H1 (cell line): ENCODE measurements at regions not wholly inside any gene's neighbourhood (a gene's known extent, or its start where the extent isn't known, plus 50 kb on each side); places are given as distances from the start of the nearest gene placed in this dataset.

Source experiments
- CTCF ChIA-PET: fragments of 300-600 bp; sonication (Branson Sonifier 250); formaldehyde crosslinking; loops from one replicate; lab custom pipeline; 2021; ENCODE audit not compliant: partially characterized antibody; lab: Charles Lee
- POLR2A ChIA-PET: fragments of 300-600 bp; sonication (Branson Sonifier 250); formaldehyde crosslinking; loops from one replicate; lab custom pipeline; 2021; ENCODE audit warnings: inconsistent platforms; ENCODE audit not compliant: partially characterized antibody; lab: Charles Lee
- DNase-seq, 2 experiments: peaks; one replicate each; pipeline versions ENCODE4 v3.0.0 to v3.0.0-alpha.2; 2010 to 2022; ENCODE audit warnings: low spot score in 2 of 2, low read depth in 1 of 2, mixed read lengths in 1 of 2
- FAIRE-seq: peaks from 2 replicates; lab custom pipeline; 2011; peaks lifted over from hg19 to GRCh38; lab: Jason Lieb, UNC
- H2AFZ ChIP-seq: 2 replicates; pipeline ENCODE4 v1.8.1; 2012; ENCODE audit warnings: low read length, inconsistent platforms
- H2AK5ac ChIP-seq: 2 replicates; pipeline ENCODE4 v1.6.1; 2013; ENCODE audit warnings: low read depth, low read length
- H2BK120ac ChIP-seq: replicated peaks from 2 replicates; pipeline ENCODE3; 2013; ENCODE audit warnings: low read depth, low read length, inconsistent platforms
- H2BK12ac ChIP-seq: 2 replicates; pipeline ENCODE4 v1.6.1; 2013; ENCODE audit warnings: low read depth, low read length
- H2BK15ac ChIP-seq: 2 replicates; pipeline ENCODE4 v1.6.1; 2013; ENCODE audit warnings: low read length
- H2BK20ac ChIP-seq: 2 replicates; pipeline ENCODE4 v1.6.1; 2013; ENCODE audit warnings: low read length
- H2BK5ac ChIP-seq: 2 replicates; pipeline ENCODE4 v1.6.1; 2013; ENCODE audit warnings: low read depth, low read length
- H3K14ac ChIP-seq: 2 replicates; pipeline ENCODE4 v1.6.1; 2013; ENCODE audit warnings: inconsistent platforms; ENCODE audit not compliant: insufficient read length
- H3K18ac ChIP-seq: 2 replicates; pipeline ENCODE4 v1.6.1; 2013; ENCODE audit warnings: low read length; ENCODE audit errors: extremely low read depth
- H3K23ac ChIP-seq: 2 replicates; pipeline ENCODE4 v1.6.1; 2013; ENCODE audit warnings: inconsistent platforms; ENCODE audit not compliant: insufficient read length
- H3K23me2 ChIP-seq: 2 replicates; pipeline ENCODE4 v1.6.1; 2013; ENCODE audit warnings: low read depth, low read length
- H3K27ac ChIP-seq: 2 replicates; pipeline ENCODE4 v1.6.1; 2011; ENCODE audit warnings: low read depth, low read length, inconsistent platforms
- H3K27me3 ChIP-seq, 4 experiments: replicated peaks in 1 of 4; 1 replicate in 1 of 4; 2 replicates in 3 of 4; pipeline versions ENCODE4 v1.6.1 to v1.8.1; 2011 to 2013; ENCODE audit warnings: low read length in 3 of 4, mild to moderate bottlenecking in 3 of 4, inconsistent platforms in 2 of 4, mixed read lengths in 2 of 4, moderate library complexity in 1 of 4; ENCODE audit not compliant: control insufficient read depth in 3 of 4, insufficient read depth in 3 of 4; ENCODE audit errors: extremely low read depth in 1 of 4
- H3K36me3 ChIP-seq, 4 experiments: 2 replicates each; pipeline versions ENCODE4 v1.6.1 to v1.8.1; 2011 to 2013; ENCODE audit warnings: mild to moderate bottlenecking in 4 of 4, low read length in 3 of 4, moderate library complexity in 2 of 4, control low read depth in 1 of 4, inconsistent platforms in 1 of 4; ENCODE audit not compliant: insufficient read depth in 4 of 4, control insufficient read depth in 2 of 4
- H3K4ac ChIP-seq: replicated peaks from 2 replicates; pipeline ENCODE3; 2013; ENCODE audit warnings: low read length, low read depth, mixed read lengths, inconsistent platforms; ENCODE audit not compliant: insufficient read length
- H3K4me1 ChIP-seq, 4 experiments: replicated peaks in 1 of 4; 1 replicate in 1 of 4; 2 replicates in 3 of 4; pipeline versions ENCODE4 v1.6.1 to v1.8.1; 2011 to 2013; ENCODE audit warnings: low read length in 3 of 4, inconsistent platforms in 2 of 4, mixed read lengths in 1 of 4; ENCODE audit not compliant: insufficient read depth in 4 of 4, control insufficient read depth in 3 of 4
- H3K4me2 ChIP-seq, 2 experiments: 2 replicates each; pipeline versions ENCODE4 v1.6.1 to v1.8.1; 2011 to 2013; ENCODE audit warnings: low read depth in 2 of 2, low read length in 2 of 2, control low read depth in 1 of 2, inconsistent platforms in 1 of 2, mild to moderate bottlenecking in 1 of 2; ENCODE audit not compliant: insufficient read depth in 1 of 2
- H3K4me3 ChIP-seq, 4 experiments: fragments of 200-600, 300-600 bp in 1 of 4; sonication (generic), shearing (Covaris generic), sonication (Bioruptor Twin) in 1 of 4; 2 replicates each; pipeline versions ENCODE4 v1.5.1 to v1.8.1; 2011 to 2016; ENCODE audit warnings: low read length in 4 of 4, low read depth in 3 of 4, control low read depth in 2 of 4, inconsistent platforms in 2 of 4, mild to moderate bottlenecking in 2 of 4, mixed read lengths in 1 of 4, moderate library complexity in 1 of 4; ENCODE audit not compliant: insufficient read depth in 2 of 4; ENCODE audit errors: extremely low read depth in 1 of 4
- H3K56ac ChIP-seq: replicated peaks from 2 replicates; pipeline ENCODE3; 2013; ENCODE audit warnings: low read depth, mild to moderate bottlenecking, mixed read lengths, low read length, inconsistent platforms; ENCODE audit not compliant: insufficient read length
- H3K79me1 ChIP-seq: 2 replicates; pipeline ENCODE4 v1.6.1; 2013; ENCODE audit warnings: low read depth, low read length, control low read depth
- H3K79me2 ChIP-seq, 2 experiments: 2 replicates each; pipeline versions ENCODE4 v1.6.1 to v1.8.1; 2012 to 2013; ENCODE audit warnings: low read length in 2 of 2, mild to moderate bottlenecking in 2 of 2, inconsistent platforms in 1 of 2; ENCODE audit not compliant: insufficient read depth in 2 of 2, control insufficient read depth in 1 of 2
- H3K9ac ChIP-seq, 4 experiments: replicated peaks in 1 of 4; 1 replicate in 1 of 4; 2 replicates in 3 of 4; pipeline versions ENCODE4 v1.6.1 to v1.8.1; 2011 to 2013; ENCODE audit warnings: low read depth in 3 of 4, low read length in 3 of 4, control low read depth in 2 of 4, mild to moderate bottlenecking in 2 of 4, moderate library complexity in 2 of 4, inconsistent platforms in 1 of 4; ENCODE audit errors: extremely low read depth in 1 of 4
- H3K9me3 ChIP-seq, 2 experiments: 2 replicates each; pipeline versions ENCODE4 v1.6.1 to v1.8.1; 2012 to 2013; ENCODE audit warnings: mild to moderate bottlenecking in 2 of 2, moderate library complexity in 2 of 2, control low read depth in 1 of 2, inconsistent platforms in 1 of 2, low read depth in 1 of 2, low read length in 1 of 2, mixed read lengths in 1 of 2; ENCODE audit not compliant: insufficient read depth in 2 of 2
- H4K20me1 ChIP-seq, 2 experiments: replicated peaks in 1 of 2; 2 replicates each; pipeline versions ENCODE3 to v1.8.1; 2011 to 2013; ENCODE audit warnings: inconsistent platforms in 2 of 2, low read length in 2 of 2, mild to moderate bottlenecking in 1 of 2; ENCODE audit not compliant: insufficient read depth in 2 of 2, control insufficient read depth in 1 of 2
- H4K5ac ChIP-seq: 2 replicates; pipeline ENCODE4 v1.6.1; 2013; ENCODE audit warnings: low read length, low read depth, mixed read lengths, inconsistent platforms; ENCODE audit not compliant: insufficient read length
- H4K8ac ChIP-seq: 2 replicates; pipeline ENCODE4 v1.8.0; 2013; ENCODE audit warnings: mild to moderate bottlenecking, moderate library complexity, low read length, inconsistent platforms; ENCODE audit not compliant: insufficient read depth; ENCODE audit errors: extremely low read depth
- H4K91ac ChIP-seq: replicated peaks from 2 replicates; pipeline ENCODE3; 2013; ENCODE audit warnings: low read length, mixed read lengths, inconsistent platforms; ENCODE audit not compliant: insufficient read length
- BACH1 ChIP-seq: IDR thresholded peaks from 2 replicates; pipeline ENCODE4 v1.6.1; 2012; ENCODE audit warnings: low read length, improper control_type of control experiment
- HDAC2 ChIP-seq, 2 experiments: fragments of 300-600 bp in 1 of 2; sonication (generic) in 1 of 2; IDR thresholded peaks; 2 replicates each; pipeline ENCODE4 v1.6.1; 2011 to 2012; ENCODE audit warnings: low read depth in 2 of 2, low read length in 2 of 2, mild to moderate bottlenecking in 2 of 2, moderate library complexity in 2 of 2, borderline replicate concordance in 1 of 2, inconsistent platforms in 1 of 2
- JUND ChIP-seq: IDR thresholded peaks from 2 replicates; pipeline ENCODE4 v1.6.1; 2011; ENCODE audit warnings: mild to moderate bottlenecking, improper control_type of control experiment, low read length
- POLR2AphosphoS5 ChIP-seq: IDR thresholded peaks from 2 replicates; pipeline ENCODE4 v1.6.1; 2011; ENCODE audit warnings: low read depth, low read length
- TCF12 ChIP-seq: IDR thresholded peaks from 2 replicates; pipeline ENCODE4 v1.6.1; 2011; ENCODE audit warnings: low read depth, mild to moderate bottlenecking, low read length
- WGBS, 2 experiments: shearing (Covaris generic) in 1 of 2; methylation state at CpG; one replicate each; pipeline versions ENCODE4 v1.1.6 to v1.1.7; 2013 to 2015; ENCODE audit warnings: low lambda C conversion rate in 2 of 2, mixed read lengths in 2 of 2, inconsistent platforms in 1 of 2, low coverage in 1 of 2, missing lambda C conversion rate in 1 of 2; ENCODE audit not compliant: insufficient replicate concordance in 2 of 2, insufficient coverage in 1 of 2, insufficient read length in 1 of 2; ENCODE audit errors: extremely low coverage in 1 of 2, missing lambda C conversion rate in 1 of 2; 5-methylcytosine and 5-hydroxymethylcytosine counted together
- TF ChIP-seq, protein P1 (sequence below): IDR thresholded peaks from 2 replicates; pipeline ENCODE4 v1.6.1; 2011; ENCODE audit warnings: low read length, improper control_type of control experiment

DNA sequence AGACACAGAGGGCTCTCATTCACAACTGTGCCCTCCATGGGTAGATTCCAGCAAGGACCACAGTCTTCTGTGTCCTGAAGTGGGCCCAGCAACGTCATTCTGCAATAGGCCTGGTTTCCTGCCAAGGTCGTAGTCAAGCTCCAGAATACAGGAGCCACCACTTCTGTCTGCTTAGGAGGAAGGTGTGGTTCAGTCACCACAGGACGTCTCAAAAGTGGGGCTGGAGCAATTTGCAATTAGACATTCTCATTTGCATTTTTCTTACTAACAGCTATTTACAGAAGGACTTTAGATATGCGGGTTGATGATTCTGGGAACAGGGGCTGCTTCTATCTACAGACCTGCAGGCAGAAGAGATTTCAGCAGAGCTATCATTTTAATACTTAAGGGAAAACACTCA lies 58.7 kb upstream of the MYRIP start:
- H2BK20ac ChIP-seq = no peak overlapping the region
- H3K27ac ChIP-seq = no peak overlapping the region
- no peak overlapping the region for H4K91ac ChIP-seq
- H3K4me3 ChIP-seq = no peak overlapping the region
- no peak overlapping the region for H3K4ac ChIP-seq
- H4K8ac ChIP-seq = no peak overlapping the region
- no peak overlapping the region for H2AK5ac ChIP-seq
- H3K27me3 ChIP-seq = no peaks in the 10 kb centered on the region
- no peak overlapping the region for H3K14ac ChIP-seq
- H4K5ac ChIP-seq = no peak overlapping the region
- ChIA-PET CTCF (interaction anchor here (0.6 kb wide), 1 partner anchor 20 kb away, joined by 4 read pairs; no protein-coding TSS in a partner anchor), POLR2A (no interaction called here)
- FAIRE-seq = no peak
- no peaks in the 10 kb centered on the region for H3K79me1 ChIP-seq
- no peaks in the 10 kb centered on the region for H3K23me2 ChIP-seq
- no peak for DNase-seq
- no peak overlapping the region for H2BK120ac ChIP-seq
- no peak overlapping the region for H3K56ac ChIP-seq
- H2BK15ac ChIP-seq = no peak overlapping the region
- H3K79me2 ChIP-seq = no peaks in the 10 kb centered on the region
- H3K9me3 ChIP-seq = no peaks in the 10 kb centered on the region
- H2BK5ac ChIP-seq = no peak overlapping the region
- no peak overlapping the region for H3K4me2 ChIP-seq
- no peak overlapping the region for H3K18ac ChIP-seq
- no peak overlapping the region for H3K9ac ChIP-seq
- WGBS, 2 experiments = 88% methylated on average over 4 of the region's 4 CpGs; no CpG with 5 or more reads in 1 of the 2 experiments
- H2BK12ac ChIP-seq = no peak overlapping the region
- no peaks in the 10 kb centered on the region for H4K20me1 ChIP-seq
- H2AFZ ChIP-seq = no peak overlapping the region
- H3K23ac ChIP-seq = no peak overlapping the region
- H3K36me3 ChIP-seq = no peaks in the 10 kb centered on the region
- H3K4me1 ChIP-seq = no peaks in the 10 kb centered on the region
- TF ChIP-seq TCF12 (no peak), HDAC2 (IDR thresholded peaks at IDR 0.05; ENCODE audit: borderline replicate concordance in 1 of 2, low read depth in 2 of 2, low read length in 2 of 2) (no peak), BACH1 (no peak), POLR2AphosphoS5 (no peak), JUND (no peak)
- TF ChIP-seq, protein P1, sequence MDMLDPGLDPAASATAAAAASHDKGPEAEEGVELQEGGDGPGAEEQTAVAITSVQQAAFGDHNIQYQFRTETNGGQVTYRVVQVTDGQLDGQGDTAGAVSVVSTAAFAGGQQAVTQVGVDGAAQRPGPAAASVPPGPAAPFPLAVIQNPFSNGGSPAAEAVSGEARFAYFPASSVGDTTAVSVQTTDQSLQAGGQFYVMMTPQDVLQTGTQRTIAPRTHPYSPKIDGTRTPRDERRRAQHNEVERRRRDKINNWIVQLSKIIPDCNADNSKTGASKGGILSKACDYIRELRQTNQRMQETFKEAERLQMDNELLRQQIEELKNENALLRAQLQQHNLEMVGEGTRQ = no peak
